ENCODE measurements at regions not wholly inside any gene's neighbourhood (a gene's known extent, or its start where the extent isn't known, plus 50 kb on each side); places are given as distances from the start of the nearest gene placed in this dataset.

- no peak for DNase-seq
Observed at GRCh38 chr2:22692746-22693145, 692.2 kb upstream of the KLHL29 start.

- DNase-seq, result no peak
Observed at GRCh38 chr2:22694300-22694699, 690.7 kb upstream of the KLHL29 start.

GRCh38 chr2:22694856-22695255 is 690.1 kb upstream of the KLHL29 start:
- DNase-seq, result no peak

- DNase-seq, result no peak
Observed at GRCh38 chr2:22697054-22697788, 687.8 kb upstream of the KLHL29 start.

- DNase-seq, result no peak
Observed at GRCh38 chr2:22701561-22702160, 683.3 kb upstream of the KLHL29 start.

- DNase-seq, result no peak
Observed at GRCh38 chr2:22703286-22703920, 681.6 kb upstream of the KLHL29 start.

- DNase-seq, result no peak
Observed at GRCh38 chr2:22719396-22719795, 665.6 kb upstream of the KLHL29 start.

- DNase-seq, result no peak
Observed at GRCh38 chr2:22729466-22729865, 655.5 kb upstream of the KLHL29 start.

GRCh38 chr2:22734373-22735045 is 650.5 kb upstream of the KLHL29 start:
- no peak for DNase-seq

- no peak for DNase-seq
Observed at GRCh38 chr2:22737144-22737543, 647.8 kb upstream of the KLHL29 start.

GRCh38 chr2:22741216-22741615 is 643.8 kb upstream of the KLHL29 start:
- no peak for DNase-seq

GRCh38 chr2:22748909-22749308 is 636.1 kb upstream of the KLHL29 start:
- DNase-seq, result no peak

- DNase-seq, result peak; percentile 49
Observed at GRCh38 chr2:22753476-22753875, 631.5 kb upstream of the KLHL29 start.

GRCh38 chr2:22756276-22757043 is 628.5 kb upstream of the KLHL29 start:
- DNase-seq, result no peak

GRCh38 chr2:22769497-22769896 is 615.5 kb upstream of the KLHL29 start:
- DNase-seq, result no peak

- peak; percentile 94 for DNase-seq
Observed at GRCh38 chr2:22784566-22784965, 600.4 kb upstream of the KLHL29 start.

GRCh38 chr2:22786817-22787216 is 598.2 kb upstream of the KLHL29 start:
- DNase-seq, result no peak

- no peak for DNase-seq
Observed at GRCh38 chr2:22787745-22788144, 597.2 kb upstream of the KLHL29 start.

- DNase-seq, result peak; percentile 78
Observed at GRCh38 chr2:22788749-22789327, 596.1 kb upstream of the KLHL29 start.

- DNase-seq, result no peak
Observed at GRCh38 chr2:22795287-22795866, 589.6 kb upstream of the KLHL29 start.

GRCh38 chr2:22798386-22798785 is 586.6 kb upstream of the KLHL29 start:
- no peak for DNase-seq

GRCh38 chr2:22800412-22800811 is 584.6 kb upstream of the KLHL29 start:
- DNase-seq, result no peak

Data from NCI-H446 treated with DMSO at 0.1 percent for 48 hours (cell line).